PC-9 (cell line): ENCODE measurements at regions not wholly inside any gene's neighbourhood (a gene's known extent, or its start where the extent isn't known, plus 50 kb on each side); places are given as distances from the start of the nearest gene placed in this dataset.

Source experiments
- BruUV-seq: library from RNA; stranded (reverse); fragments of 400-500 nt; replicated peaks from 2 replicates; lab custom pipeline; 2021; lab: Mats Ljungman, UMichigan
- CTCF ChIA-PET: fragments of 300-600 bp; sonication (Branson Sonifier 250); formaldehyde crosslinking; loops from one replicate; lab custom pipeline; 2022; ENCODE audit warnings: antibody characterized with exemption; lab: Charles Lee
- POLR2A ChIA-PET: fragments of 300-600 bp; sonication (Branson Sonifier 250); formaldehyde crosslinking; loops from one replicate; lab custom pipeline; 2022; ENCODE audit warnings: antibody characterized with exemption; ENCODE audit not compliant: unreplicated experiment; lab: Charles Lee
- DNase-seq, 2 experiments: peaks; one replicate each; pipeline versions ENCODE4 v3.0.0 to v3.0.0-alpha.2; 2015 to 2022; ENCODE audit warnings: mixed read lengths in 1 of 2
- H2AFZ ChIP-seq: fragments of 200-600 bp; sonication (generic); 2 replicates; pipeline ENCODE4 v1.8.1; 2017; ENCODE audit warnings: antibody characterized with exemption
- H3F3A ChIP-seq: fragments of 200-600 bp; sonication (generic); 2 replicates; pipeline ENCODE4 v1.8.1; 2017; ENCODE audit warnings: antibody characterized with exemption, mild to moderate bottlenecking, low read depth; ENCODE audit not compliant: insufficient read depth
- H3K27ac ChIP-seq: fragments of 200-600 bp; sonication (generic); 2 replicates; pipeline ENCODE4 v1.6.1; 2016; ENCODE audit warnings: mixed run types
- H3K27me3 ChIP-seq: fragments of 200-600 bp; sonication (generic); 2 replicates; pipeline ENCODE4 v1.6.1; 2016; ENCODE audit warnings: low read depth, mixed run types; ENCODE audit not compliant: insufficient read depth
- H3K36me3 ChIP-seq: fragments of 200-600 bp; sonication (generic); 2 replicates; pipeline ENCODE4 v1.6.1; 2016; ENCODE audit warnings: low read depth, mixed run types
- H3K4me1 ChIP-seq: fragments of 200-600 bp; sonication (generic); replicated peaks from 2 replicates; pipeline ENCODE4 v1.6.1; 2016; ENCODE audit warnings: mixed run types; ENCODE audit not compliant: insufficient read depth
- H3K4me2 ChIP-seq: fragments of 200-600 bp; sonication (generic); 2 replicates; pipeline ENCODE4 v1.6.1; 2017; ENCODE audit warnings: mixed run types
- H3K4me3 ChIP-seq: fragments of 200-600 bp; sonication (generic); 2 replicates; pipeline ENCODE4 v1.6.1; 2016; ENCODE audit warnings: mixed run types
- H3K79me2 ChIP-seq: fragments of 200-600 bp; sonication (generic); 2 replicates; pipeline ENCODE4 v1.6.1; 2017; ENCODE audit warnings: low read depth, mixed run types
- H3K9me2 ChIP-seq: fragments of 200-600 bp; sonication (generic); 2 replicates; pipeline ENCODE4 v1.8.1; 2017; ENCODE audit warnings: mild to moderate bottlenecking; ENCODE audit not compliant: insufficient read depth
- H3K9me3 ChIP-seq: fragments of 200-600 bp; sonication (generic); 2 replicates; pipeline ENCODE4 v1.8.1; 2016; ENCODE audit warnings: low read depth; ENCODE audit not compliant: insufficient read depth
- H4K20me1 ChIP-seq: fragments of 200-600 bp; sonication (generic); 2 replicates; pipeline ENCODE4 v1.8.1; 2017; ENCODE audit not compliant: insufficient read depth
- CTCF ChIP-seq: fragments of 200-600 bp; sonication (generic); conservative IDR thresholded peaks from 2 replicates; pipeline ENCODE4 v1.6.1; 2017; ENCODE audit warnings: mixed run types, antibody characterized with exemption, mild to moderate bottlenecking, moderate library complexity
- EZH2 ChIP-seq: fragments of 200-600 bp; sonication (generic); IDR thresholded peaks from 2 replicates; pipeline ENCODE4 v1.8.0; 2017; ENCODE audit warnings: antibody characterized with exemption, low read depth
- intact Hi-C: fragments of 100-400 bp; cut with micrococcal nuclease; formaldehyde crosslinking; loops from one replicate; pipeline ENCODE4 v1.10.0; 2022; ENCODE audit not compliant: unreplicated experiment

GRCh38 chr11:21896216-21896615 lies 296.7 kb upstream of the ANO5 start:
- TF ChIP-seq EZH2 (no peak), CTCF (no peak)
- no peak overlapping the region for H3K27ac ChIP-seq
- no peaks in the 10 kb centered on the region for H3K79me2 ChIP-seq
- no peak overlapping the region for H2AFZ ChIP-seq
- H3K4me2 ChIP-seq: no peak overlapping the region
- no peaks in the 10 kb centered on the region for H3K27me3 ChIP-seq
- BruUV-seq: no TSS peak
- no peaks in the 10 kb centered on the region for H3K4me1 ChIP-seq
- H3K36me3 ChIP-seq: no peaks in the 10 kb centered on the region
- ChIA-PET POLR2A (interaction anchor here (0.7 kb wide), 1 partner anchor 325 kb away, joined by 7 read pairs; no protein-coding TSS in a partner anchor), CTCF (no interaction called here)
- intact Hi-C loops: no loop called here
- no peaks in the 10 kb centered on the region for H4K20me1 ChIP-seq
- DNase-seq: no peak
- no peaks in the 10 kb centered on the region for H3K9me2 ChIP-seq
- H3K9me3 ChIP-seq: no peaks in the 10 kb centered on the region
- H3K4me3 ChIP-seq: no peak overlapping the region
- no peaks in the 10 kb centered on the region; the same call in 1 of the 2 replicates for H3F3A ChIP-seq

- ChIA-PET CTCF (no interaction called here), POLR2A (interaction anchor here (0.6 kb wide), 1 partner anchor 19 kb away, joined by 5 read pairs; no protein-coding TSS in a partner anchor)
- Histone ChIP-seq H3K4me3 (no peak overlapping the region), H3K4me1 (no peaks in the 10 kb centered on the region), H2AFZ (no peak overlapping the region), H4K20me1 (no peaks in the 10 kb centered on the region), H3K9me2 (no peaks in the 10 kb centered on the region), H3K27ac (no peak overlapping the region), H3K27me3 (no peaks in the 10 kb centered on the region), H3K4me2 (no peak overlapping the region), H3K9me3 (no peaks in the 10 kb centered on the region), H3K79me2 (no peaks in the 10 kb centered on the region), H3F3A (no peaks in the 10 kb centered on the region; the same call in 1 of the 2 replicates), H3K36me3 (no peaks in the 10 kb centered on the region)
- TF ChIP-seq EZH2: no peak
- no peak for TF ChIP-seq CTCF
- no TSS peak for BruUV-seq
- no peak for DNase-seq
- intact Hi-C loops: no loop called here
Observed at GRCh38 chr11:21896746-21897602, 295.9 kb upstream of the ANO5 start.

GRCh38 chr11:21897752-21898151 lies 295.1 kb upstream of the ANO5 start:
- Histone ChIP-seq H3K27me3 (no peaks in the 10 kb centered on the region), H3K36me3 (no peaks in the 10 kb centered on the region), H2AFZ (no peak overlapping the region), H3K4me1 (no peaks in the 10 kb centered on the region), H4K20me1 (no peaks in the 10 kb centered on the region), H3K27ac (no peak overlapping the region), H3K9me3 (no peaks in the 10 kb centered on the region), H3F3A (no peaks in the 10 kb centered on the region; the same call in 1 of the 2 replicates), H3K9me2 (no peaks in the 10 kb centered on the region), H3K4me2 (no peak overlapping the region), H3K79me2 (no peaks in the 10 kb centered on the region), H3K4me3 (no peak overlapping the region)
- POLR2A ChIA-PET: interaction anchor here (0.6 kb wide), 1 partner anchor 20 kb away, joined by 5 read pairs; no protein-coding TSS in a partner anchor
- CTCF ChIA-PET: no interaction called here
- DNase-seq: no peak
- TF ChIP-seq EZH2 (no peak), CTCF (no peak)
- no TSS peak for BruUV-seq
- intact Hi-C loops: no loop called here
